ENCODE measurements at regions not wholly inside any gene's neighbourhood (a gene's known extent, or its start where the extent isn't known, plus 50 kb on each side); places are given as distances from the start of the nearest gene placed in this dataset.

- H3K27me3 ChIP-seq (ENCODE audit: control insufficient read depth, insufficient read depth, low read length) = no peaks in the 10 kb centered on the region
- H2AFZ ChIP-seq (ENCODE audit: low read length) = no peak overlapping the region
- H3K36me3 ChIP-seq (ENCODE audit: control insufficient read depth, insufficient read depth, low read length) = no peaks in the 10 kb centered on the region
- H3K9me3 ChIP-seq (ENCODE audit: control insufficient read depth, insufficient read depth, low read depth, low read length) = no peaks in the 10 kb centered on the region
- H3K4me3 ChIP-seq (replicated peaks in 1 of 4; ENCODE audit: control extremely low read depth in 1 of 4, insufficient read depth in 1 of 4, low read depth in 3 of 4, low read length in 4 of 4) = no peak overlapping the region
- no peak overlapping the region for H3K27ac ChIP-seq (ENCODE audit: insufficient read depth, low read length)
- H3K4me2 ChIP-seq (ENCODE audit: extremely low read depth, insufficient read depth, low read length) = no peak overlapping the region
- no peak for DNase-seq (ENCODE audit: low read depth in 2 of 2)
- no peaks in the 10 kb centered on the region for H4K20me1 ChIP-seq (ENCODE audit: control insufficient read depth, extremely low read depth, insufficient read depth, low read length)
- H3K9ac ChIP-seq (ENCODE audit: insufficient read depth, low read length) = no peak overlapping the region
- TF ChIP-seq CTCF (conservative IDR thresholded peaks at IDR 0.05 in 1 of 2, IDR thresholded peaks at IDR 0.05 in 1 of 2; ENCODE audit: low read depth in 1 of 2, low read length in 2 of 2) = no peak
- TF ChIP-seq EZH2 (IDR thresholded peaks at IDR 0.05; ENCODE audit: low read length, missing control alignments) = no peak
- no peaks in the 10 kb centered on the region for H3K79me2 ChIP-seq (ENCODE audit: control insufficient read depth, insufficient read depth, low read length)
- H3K4me1 ChIP-seq (ENCODE audit: control insufficient read depth, extremely low read depth, insufficient read depth, low read length) = no peaks in the 10 kb centered on the region
These were observed 128.4 kb downstream of the BUD13 start for GRCh38 chr11:116644201-116644940.

GRCh38 chr11:116643521-116643920 lies 129.3 kb downstream of the BUD13 start:
- H3K4me2 ChIP-seq (ENCODE audit: extremely low read depth, insufficient read depth, low read length) = no peak overlapping the region
- H4K20me1 ChIP-seq (ENCODE audit: control insufficient read depth, extremely low read depth, insufficient read depth, low read length) = no peaks in the 10 kb centered on the region
- TF ChIP-seq CTCF (conservative IDR thresholded peaks at IDR 0.05 in 1 of 2, IDR thresholded peaks at IDR 0.05 in 1 of 2; ENCODE audit: low read depth in 1 of 2, low read length in 2 of 2) = no peak
- no peak for TF ChIP-seq EZH2 (IDR thresholded peaks at IDR 0.05; ENCODE audit: low read length, missing control alignments)
- H3K27me3 ChIP-seq (ENCODE audit: control insufficient read depth, insufficient read depth, low read length) = no peaks in the 10 kb centered on the region
- H3K9me3 ChIP-seq (ENCODE audit: control insufficient read depth, insufficient read depth, low read depth, low read length) = no peaks in the 10 kb centered on the region
- H3K36me3 ChIP-seq (ENCODE audit: control insufficient read depth, insufficient read depth, low read length) = no peaks in the 10 kb centered on the region
- no peak overlapping the region for H2AFZ ChIP-seq (ENCODE audit: low read length)
- H3K4me1 ChIP-seq (ENCODE audit: control insufficient read depth, extremely low read depth, insufficient read depth, low read length) = no peaks in the 10 kb centered on the region
- no peak overlapping the region for H3K27ac ChIP-seq (ENCODE audit: insufficient read depth, low read length)
- no peak for DNase-seq (ENCODE audit: low read depth in 2 of 2)
- no peak overlapping the region for H3K4me3 ChIP-seq (replicated peaks in 1 of 4; ENCODE audit: control extremely low read depth in 1 of 4, insufficient read depth in 1 of 4, low read depth in 3 of 4, low read length in 4 of 4)
- no peaks in the 10 kb centered on the region for H3K79me2 ChIP-seq (ENCODE audit: control insufficient read depth, insufficient read depth, low read length)
- no peak overlapping the region for H3K9ac ChIP-seq (ENCODE audit: insufficient read depth, low read length)

- no peak overlapping the region for H3K4me3 ChIP-seq (replicated peaks in 1 of 4; ENCODE audit: control extremely low read depth in 1 of 4, insufficient read depth in 1 of 4, low read depth in 3 of 4, low read length in 4 of 4)
- no peak overlapping the region for H2AFZ ChIP-seq (ENCODE audit: low read length)
- H3K27ac ChIP-seq (ENCODE audit: insufficient read depth, low read length) = no peak overlapping the region
- H3K4me2 ChIP-seq (ENCODE audit: extremely low read depth, insufficient read depth, low read length) = no peak overlapping the region
- no peak overlapping the region for H3K9ac ChIP-seq (ENCODE audit: insufficient read depth, low read length)
- no peaks in the 10 kb centered on the region for H3K4me1 ChIP-seq (ENCODE audit: control insufficient read depth, extremely low read depth, insufficient read depth, low read length)
- no peaks in the 10 kb centered on the region for H4K20me1 ChIP-seq (ENCODE audit: control insufficient read depth, extremely low read depth, insufficient read depth, low read length)
- TF ChIP-seq EZH2 (IDR thresholded peaks at IDR 0.05; ENCODE audit: low read length, missing control alignments) (no peak), CTCF (conservative IDR thresholded peaks at IDR 0.05 in 1 of 2, IDR thresholded peaks at IDR 0.05 in 1 of 2; ENCODE audit: low read depth in 1 of 2, low read length in 2 of 2) (no peak)
- no peaks in the 10 kb centered on the region for H3K27me3 ChIP-seq (ENCODE audit: control insufficient read depth, insufficient read depth, low read length)
- no peaks in the 10 kb centered on the region for H3K79me2 ChIP-seq (ENCODE audit: control insufficient read depth, insufficient read depth, low read length)
- H3K36me3 ChIP-seq (ENCODE audit: control insufficient read depth, insufficient read depth, low read length) = no peaks in the 10 kb centered on the region
- DNase-seq (ENCODE audit: low read depth in 2 of 2) = no peak
- H3K9me3 ChIP-seq (ENCODE audit: control insufficient read depth, insufficient read depth, low read depth, low read length) = no peaks in the 10 kb centered on the region
These were observed 129.9 kb downstream of the BUD13 start for GRCh38 chr11:116642902-116643301.
